A549 (cell line): ENCODE measurements at regions not wholly inside any gene's neighbourhood (a gene's known extent, or its start where the extent isn't known, plus 50 kb on each side); places are given as distances from the start of the nearest gene placed in this dataset.

Experiments
- ATAC-seq, 2 experiments: fragments of 200-7000 bp in 1 of 2; fragments of >200 bp in 1 of 2; cut with Nextera tagmentation in 1 of 2; cut with Tn5 transposase in 1 of 2; 3 replicates each; pipeline versions ENCODE4 v1.8.0 to v1.9.1; 2018 to 2020; ENCODE audit warnings: mild to moderate bottlenecking in 1 of 2, moderate library complexity in 1 of 2
- CTCF ChIA-PET: fragments of 300-600 bp; sonication (Branson Sonifier 250); formaldehyde crosslinking; extraction: SDS; loops from one replicate; lab custom pipeline; 2021; ENCODE audit warnings: antibody characterized with exemption, inconsistent platforms; lab: Yijun Ruan, JAX
- POLR2A ChIA-PET: fragments of 350-600 bp; formaldehyde crosslinking; extraction: SDS; loops from one replicate; lab custom pipeline; 2021; ENCODE audit warnings: antibody characterized with exemption, inconsistent platforms; lab: Yijun Ruan, JAX
- DNase-seq, 2 experiments: peaks; one replicate each; pipeline versions ENCODE4 v3.0.0 to v3.0.0-alpha.2; 2011 to 2016; ENCODE audit warnings: low read depth in 1 of 2, low spot score in 1 of 2
- FAIRE-seq: peaks from 2 replicates; lab custom pipeline; 2011; peaks lifted over from hg19 to GRCh38; lab: Jason Lieb, UNC
- H3K27ac ChIP-seq, 2 experiments: fragments of >200 bp; sonication (Bioruptor Twin); formaldehyde crosslinking; 3 replicates each; pipeline ENCODE4 v1.5.1; 2016 to 2017
- H3K4me1 ChIP-seq: fragments of >200 bp; sonication (Bioruptor Twin); formaldehyde crosslinking; 3 replicates; pipeline ENCODE4 v1.6.1; 2016
- H3K4me2 ChIP-seq: fragments of >200 bp; sonication (Bioruptor Twin); formaldehyde crosslinking; 3 replicates; pipeline ENCODE4 v1.6.1; 2016
- H3K4me3 ChIP-seq: fragments of >200 bp; sonication (Bioruptor Twin); formaldehyde crosslinking; 3 replicates; pipeline ENCODE4 v1.5.1; 2016
- H3K9me3 ChIP-seq: fragments of >200 bp; sonication (Bioruptor Twin); formaldehyde crosslinking; 3 replicates; pipeline ENCODE4 v1.6.1; 2016
- CBX2 ChIP-seq: fragments of 200-600 bp; sonication (generic); IDR thresholded peaks from 2 replicates; pipeline ENCODE4 v1.6.1; 2016; ENCODE audit warnings: low read depth, mild to moderate bottlenecking, borderline replicate concordance
- CEBPB ChIP-seq, 2 experiments: fragments of >200 bp in 1 of 2; sonication (Bioruptor Twin) in 1 of 2; formaldehyde crosslinking in 1 of 2; IDR thresholded peaks; 2 replicates each; pipeline ENCODE4 v1.6.1; 2012 to 2016
- EHF ChIP-seq: fragments of 250-450 bp; sonication (Bioruptor Pico); IDR thresholded peaks from 2 replicates; pipeline ENCODE4 v1.5.0; 2020; ENCODE audit warnings: mild to moderate bottlenecking
- EP300 ChIP-seq, 2 experiments: fragments of >200 bp; sonication (Bioruptor Twin); formaldehyde crosslinking; IDR thresholded peaks; 2 replicates in 1 of 2; 3 replicates in 1 of 2; pipeline ENCODE4 v1.6.1; 2016 to 2017
- ESRRA ChIP-seq: fragments of 150-350 bp; IDR thresholded peaks from 2 replicates; pipeline ENCODE4 v1.6.1; 2014; ENCODE audit warnings: mild to moderate bottlenecking, low read length, borderline replicate concordance
- FOSL2 ChIP-seq, 2 experiments: fragments of 450-650 bp in 1 of 2; fragments of >200 bp in 1 of 2; sonication (Bioruptor Twin) in 1 of 2; formaldehyde crosslinking; IDR thresholded peaks; 2 replicates each; pipeline versions ENCODE4 v1.5.0 to v1.6.1; 2016 to 2020; ENCODE audit warnings: mild to moderate bottlenecking in 1 of 2, moderate library complexity in 1 of 2
- HDAC2 ChIP-seq: fragments of 200-600 bp; sonication (generic); IDR thresholded peaks from 2 replicates; pipeline ENCODE4 v1.6.1; 2016
- HEYL ChIP-seq: fragments of 250-450 bp; sonication (Bioruptor Pico); IDR thresholded peaks from 2 replicates; pipeline ENCODE4 v1.8.0; 2021; ENCODE audit warnings: mild to moderate bottlenecking, moderate library complexity
- HOXA7 ChIP-seq: fragments of 250-450 bp; sonication (Bioruptor Pico); IDR thresholded peaks from 2 replicates; pipeline ENCODE4 v1.5.0; 2020; ENCODE audit warnings: mild to moderate bottlenecking, moderate library complexity
- HOXB13 ChIP-seq: fragments of 250-450 bp; sonication (Bioruptor Pico); IDR thresholded peaks from 2 replicates; pipeline ENCODE4 v1.5.0; 2020; ENCODE audit warnings: low read depth, mild to moderate bottlenecking, moderate library complexity
- HOXB5 ChIP-seq: fragments of 250-450 bp; sonication (Bioruptor Pico); IDR thresholded peaks from 2 replicates; pipeline ENCODE4 v1.5.0; 2020; ENCODE audit warnings: mild to moderate bottlenecking, moderate library complexity
- KDM1A ChIP-seq: fragments of 200-600 bp; sonication (generic); IDR thresholded peaks from 2 replicates; pipeline ENCODE4 v1.6.1; 2016; ENCODE audit warnings: low read depth, mild to moderate bottlenecking
- KDM5A ChIP-seq: fragments of 200-600 bp; sonication (generic); IDR thresholded peaks from 2 replicates; pipeline ENCODE4 v1.6.1; 2016; ENCODE audit warnings: antibody characterized with exemption, mild to moderate bottlenecking
- MAFK ChIP-seq: fragments of 450-650 bp; IDR thresholded peaks from 2 replicates; pipeline ENCODE4 v1.6.1; 2014; ENCODE audit not compliant: partially characterized antibody
- MYC ChIP-seq: IDR thresholded peaks from 2 replicates; pipeline ENCODE4 v1.6.1; 2012; ENCODE audit warnings: mild to moderate bottlenecking, inconsistent platforms, low read length, improper control_type of control experiment, borderline replicate concordance
- RAD21 ChIP-seq, 2 experiments: fragments of >200 bp in 1 of 2; sonication (Bioruptor Twin) in 1 of 2; formaldehyde crosslinking in 1 of 2; IDR thresholded peaks in 1 of 2; conservative IDR thresholded peaks in 1 of 2; 2 replicates in 1 of 2; 3 replicates in 1 of 2; pipeline ENCODE4 v1.6.1; 2012 to 2018; ENCODE audit warnings: inconsistent platforms in 1 of 2
- RNF2 ChIP-seq: fragments of 200-600 bp; sonication (generic); IDR thresholded peaks from 2 replicates; pipeline ENCODE4 v1.6.1; 2016; ENCODE audit warnings: low read depth, mild to moderate bottlenecking, antibody characterized with exemption, moderate library complexity, borderline replicate concordance
- TFCP2L1 ChIP-seq: fragments of 250-450 bp; sonication (Bioruptor Pico); IDR thresholded peaks from 2 replicates; pipeline ENCODE4 v1.5.0; 2021; ENCODE audit warnings: mild to moderate bottlenecking
- WGBS: methylation state at CpG from one replicate; pipeline ENCODE4 v1.1.6; 2017; ENCODE audit errors: missing lambda C conversion rate; 5-methylcytosine and 5-hydroxymethylcytosine counted together
- TF ChIP-seq, protein P1 (sequence below): IDR thresholded peaks from 2 replicates; pipeline ENCODE4 v1.6.1; 2012; ENCODE audit warnings: low read depth, borderline replicate concordance
- TF ChIP-seq, protein P2 (sequence below): fragments of >200 bp; sonication (Bioruptor Twin); formaldehyde crosslinking; IDR thresholded peaks from 3 replicates; pipeline ENCODE4 v1.6.1; 2016
- TF ChIP-seq, protein P3 (sequence below): IDR thresholded peaks from 2 replicates; pipeline ENCODE4 v1.6.1; 2012
- TF ChIP-seq, protein P4 (sequence below): fragments of 150-350 bp; IDR thresholded peaks from 2 replicates; pipeline ENCODE4 v1.6.1; 2014; ENCODE audit warnings: low read depth, mild to moderate bottlenecking, low read length

DNA sequence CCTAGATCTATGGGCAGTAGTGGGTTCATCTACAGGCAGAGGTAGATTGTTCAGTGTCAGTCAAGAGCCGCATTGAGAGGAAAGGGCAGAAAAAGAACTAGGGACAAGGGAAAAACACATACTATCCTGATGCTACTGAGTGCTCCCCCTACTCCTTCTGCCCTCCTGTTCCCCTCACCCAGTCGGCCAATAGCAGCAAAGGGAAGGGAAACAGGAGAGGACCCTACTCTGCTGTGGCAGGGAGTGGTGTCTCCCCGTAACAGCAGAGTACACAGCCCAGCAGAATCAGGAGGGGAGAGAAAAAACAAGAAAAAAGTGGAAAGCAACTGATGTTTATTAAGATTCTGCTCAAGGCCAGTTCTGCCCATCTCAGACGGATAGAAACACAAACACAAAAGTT lies 136.1 kb upstream of the CCDC150 start:
- Histone ChIP-seq H3K4me3 (no peak overlapping the region), H3K4me2 (no peak overlapping the region), H3K4me1 (peaks cover 12% of the 10 kb centered on the region; the same call in 2 of the 3 replicates), H3K27ac (no peak overlapping the region), H3K9me3 (peaks cover 10% of the 10 kb centered on the region; the same call in 2 of the 3 replicates)
- TF ChIP-seq RNF2 (no peak), HOXA7 (no peak), HOXB5 (CRISPR knock-in tag) (no peak), HEYL (CRISPR knock-in tag) (no peak), RAD21 (conservative IDR thresholded peaks at IDR 0.05 in 1 of 2, IDR thresholded peaks at IDR 0.05 in 1 of 2) (no peak), EHF (CRISPR knock-in tag) (no peak), FOSL2 (IDR thresholded peaks at IDR 0.05) (no peak), FOSL2 (CRISPR knock-in tag; IDR thresholded peaks at IDR 0.05) (no peak)
- TF ChIP-seq, protein P1, sequence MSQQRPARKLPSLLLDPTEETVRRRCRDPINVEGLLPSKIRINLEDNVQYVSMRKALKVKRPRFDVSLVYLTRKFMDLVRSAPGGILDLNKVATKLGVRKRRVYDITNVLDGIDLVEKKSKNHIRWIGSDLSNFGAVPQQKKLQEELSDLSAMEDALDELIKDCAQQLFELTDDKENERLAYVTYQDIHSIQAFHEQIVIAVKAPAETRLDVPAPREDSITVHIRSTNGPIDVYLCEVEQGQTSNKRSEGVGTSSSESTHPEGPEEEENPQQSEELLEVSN: no peak
- TF ChIP-seq, protein P2, sequence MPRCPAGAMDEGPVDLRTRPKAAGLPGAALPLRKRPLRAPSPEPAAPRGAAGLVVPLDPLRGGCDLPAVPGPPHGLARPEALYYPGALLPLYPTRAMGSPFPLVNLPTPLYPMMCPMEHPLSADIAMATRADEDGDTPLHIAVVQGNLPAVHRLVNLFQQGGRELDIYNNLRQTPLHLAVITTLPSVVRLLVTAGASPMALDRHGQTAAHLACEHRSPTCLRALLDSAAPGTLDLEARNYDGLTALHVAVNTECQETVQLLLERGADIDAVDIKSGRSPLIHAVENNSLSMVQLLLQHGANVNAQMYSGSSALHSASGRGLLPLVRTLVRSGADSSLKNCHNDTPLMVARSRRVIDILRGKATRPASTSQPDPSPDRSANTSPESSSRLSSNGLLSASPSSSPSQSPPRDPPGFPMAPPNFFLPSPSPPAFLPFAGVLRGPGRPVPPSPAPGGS: no peak
- POLR2A ChIA-PET: no interaction called here
- FAIRE-seq (no peak), ATAC-seq (no peak), DNase-seq (no peak)
- 87% methylated on average over 4 of the region's 4 CpGs for WGBS
- CTCF ChIA-PET: no interaction called here

DNA sequence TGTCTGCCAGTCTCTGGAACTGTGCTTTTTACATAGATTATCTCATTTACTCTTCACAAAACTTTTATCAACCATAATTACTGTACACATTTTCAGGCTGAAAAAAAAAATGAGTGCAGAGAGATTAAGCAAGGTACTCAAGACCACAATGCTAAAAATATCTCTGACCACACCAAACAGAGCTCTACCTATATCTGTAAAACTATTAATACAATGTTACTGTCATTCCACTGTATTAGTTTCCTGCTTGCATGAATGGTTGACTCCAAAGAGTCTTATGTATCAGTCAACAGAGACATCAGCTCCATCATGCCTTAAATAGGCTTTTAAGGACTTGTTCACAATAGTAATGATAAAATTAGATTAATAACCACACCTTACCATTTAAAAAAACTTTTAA lies 134.7 kb upstream of the CCDC150 start:
- ChIA-PET CTCF (no interaction called here), POLR2A (no interaction called here)
- TF ChIP-seq HDAC2: no peak
- TF ChIP-seq, protein P3, sequence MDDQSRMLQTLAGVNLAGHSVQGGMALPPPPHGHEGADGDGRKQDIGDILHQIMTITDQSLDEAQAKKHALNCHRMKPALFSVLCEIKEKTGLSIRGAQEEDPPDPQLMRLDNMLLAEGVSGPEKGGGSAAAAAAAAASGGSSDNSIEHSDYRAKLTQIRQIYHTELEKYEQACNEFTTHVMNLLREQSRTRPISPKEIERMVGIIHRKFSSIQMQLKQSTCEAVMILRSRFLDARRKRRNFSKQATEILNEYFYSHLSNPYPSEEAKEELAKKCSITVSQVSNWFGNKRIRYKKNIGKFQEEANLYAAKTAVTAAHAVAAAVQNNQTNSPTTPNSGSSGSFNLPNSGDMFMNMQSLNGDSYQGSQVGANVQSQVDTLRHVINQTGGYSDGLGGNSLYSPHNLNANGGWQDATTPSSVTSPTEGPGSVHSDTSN: no peak
- no peak for TF ChIP-seq EP300 (IDR thresholded peaks at IDR 0.05)
- TF ChIP-seq, protein P2: no peak
- TF ChIP-seq, protein P4, sequence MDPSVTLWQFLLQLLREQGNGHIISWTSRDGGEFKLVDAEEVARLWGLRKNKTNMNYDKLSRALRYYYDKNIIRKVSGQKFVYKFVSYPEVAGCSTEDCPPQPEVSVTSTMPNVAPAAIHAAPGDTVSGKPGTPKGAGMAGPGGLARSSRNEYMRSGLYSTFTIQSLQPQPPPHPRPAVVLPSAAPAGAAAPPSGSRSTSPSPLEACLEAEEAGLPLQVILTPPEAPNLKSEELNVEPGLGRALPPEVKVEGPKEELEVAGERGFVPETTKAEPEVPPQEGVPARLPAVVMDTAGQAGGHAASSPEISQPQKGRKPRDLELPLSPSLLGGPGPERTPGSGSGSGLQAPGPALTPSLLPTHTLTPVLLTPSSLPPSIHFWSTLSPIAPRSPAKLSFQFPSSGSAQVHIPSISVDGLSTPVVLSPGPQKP: no peak
- TF ChIP-seq MYC: no peak
- TF ChIP-seq KDM1A: no peak
- no peak for TF ChIP-seq MAFK
- TF ChIP-seq HOXB13 (CRISPR knock-in tag): no peak
- no peak for TF ChIP-seq CBX2
- TF ChIP-seq TFCP2L1 (CRISPR knock-in tag): no peak
- TF ChIP-seq CEBPB (IDR thresholded peaks at IDR 0.05): no peak
- no peak for TF ChIP-seq KDM5A
- no peak for TF ChIP-seq ESRRA
- Histone ChIP-seq H3K4me1 (peaks cover 12% of the 10 kb centered on the region; the same call in 2 of the 3 replicates), H3K27ac (no peak overlapping the region), H3K4me3 (no peak overlapping the region), H3K9me3 (no peaks in the 10 kb centered on the region), H3K4me2 (no peak overlapping the region)
- DNase-seq: no peak
- ATAC-seq: no peak
- no peak for FAIRE-seq
